Right renal pelvis (tissue), 4 donors: ENCODE measurements at regions not wholly inside any gene's neighbourhood (a gene's known extent, or its start where the extent isn't known, plus 50 kb on each side); places are given as distances from the start of the nearest gene placed in this dataset.
"Not testable (repeated sequence)": the region's sequence is repeated elsewhere in the genome, so short reads cannot be mapped to it uniquely, and the experiment has no call there.

Experiments used
- DNase-seq, 4 donors: peaks; one replicate each; pipeline ENCODE4 v3.0.0-alpha.2; 2013; ENCODE audit warnings: low read depth in 4 of 4, low spot score in 3 of 4, missing footprints in 1 of 4

GRCh38 chr10:11691319-11691755 lies 50.8 kb upstream of the ECHDC3 start:
- no peak for DNase-seq

- DNase-seq: no peak
These were observed 52.0 kb upstream of the ECHDC3 start for GRCh38 chr10:11689945-11690736.

- not testable (repeated sequence) for DNase-seq
These were observed 53.8 kb upstream of the ECHDC3 start for GRCh38 chr10:11688448-11688795.

- DNase-seq: no peak
These were observed 54.3 kb upstream of the ECHDC3 start for GRCh38 chr10:11687779-11688447.

GRCh38 chr10:11687357-11687771 lies 54.8 kb upstream of the ECHDC3 start:
- DNase-seq: peak in 1 of 4 donors; percentile 54

GRCh38 chr10:11685787-11686218 lies 56.4 kb upstream of the ECHDC3 start:
- no peak for DNase-seq

GRCh38 chr10:11684717-11685645 lies 57.2 kb upstream of the ECHDC3 start:
- no peak for DNase-seq

- not testable (repeated sequence) for DNase-seq
These were observed 57.9 kb upstream of the ECHDC3 start for GRCh38 chr10:11684341-11684716.

GRCh38 chr10:11683529-11684320 lies 58.5 kb upstream of the ECHDC3 start:
- DNase-seq: no peak

GRCh38 chr10:11682851-11683250 lies 59.3 kb upstream of the ECHDC3 start:
- DNase-seq: no peak

- no peak for DNase-seq
These were observed 59.9 kb upstream of the ECHDC3 start for GRCh38 chr10:11682267-11682683.

- no peak for DNase-seq
These were observed 61.7 kb upstream of the ECHDC3 start for GRCh38 chr10:11680496-11680895.

- no peak for DNase-seq
These were observed 62.2 kb upstream of the ECHDC3 start for GRCh38 chr10:11679946-11680345.

- no peak for DNase-seq
These were observed 63.9 kb upstream of the ECHDC3 start for GRCh38 chr10:11678074-11678793.

- DNase-seq: no peak
These were observed 64.7 kb upstream of the ECHDC3 start for GRCh38 chr10:11677480-11677879.

- DNase-seq: peak in 2 of 4 donors; percentile 34 to 59
These were observed 62.2 kb upstream of the USP6NL start for GRCh38 chr10:11673346-11674280.

- no peak for DNase-seq
These were observed 61.4 kb upstream of the USP6NL start for GRCh38 chr10:11672836-11673235.

- no peak for DNase-seq
These were observed 58.9 kb upstream of the USP6NL start for GRCh38 chr10:11670381-11670780.
